ENCODE measurements at regions not wholly inside any gene's neighbourhood (a gene's known extent, or its start where the extent isn't known, plus 50 kb on each side); places are given as distances from the start of the nearest gene placed in this dataset.

DNA sequence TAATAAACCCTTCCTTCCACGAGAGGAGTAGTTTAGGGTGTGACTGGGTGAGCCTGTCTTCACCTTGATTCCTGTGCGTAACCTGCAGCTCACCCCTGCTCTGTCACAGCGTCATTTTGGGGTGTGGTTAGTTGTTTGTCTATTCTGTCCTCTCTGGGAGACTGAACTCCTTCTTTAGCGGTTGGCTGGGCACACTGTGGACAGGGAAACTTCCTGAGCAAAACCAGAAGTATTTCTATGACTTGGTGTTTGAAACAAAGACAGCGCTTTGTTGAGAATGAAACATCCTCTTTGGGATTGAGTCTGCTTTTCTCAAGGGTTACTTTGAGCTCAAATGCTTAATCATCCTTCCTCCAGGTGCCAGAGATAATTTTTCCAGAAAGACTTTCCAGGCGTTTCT is 270.7 kb downstream of the HRH4 start:
- no peak overlapping the region for H3K4me3 Mint-ChIP-seq
- no peaks in the 10 kb centered on the region for H3K36me3 Mint-ChIP-seq
- H3K4me1 Mint-ChIP-seq = peaks cover 8% of the 10 kb centered on the region
- TF ChIP-seq, protein P1, sequence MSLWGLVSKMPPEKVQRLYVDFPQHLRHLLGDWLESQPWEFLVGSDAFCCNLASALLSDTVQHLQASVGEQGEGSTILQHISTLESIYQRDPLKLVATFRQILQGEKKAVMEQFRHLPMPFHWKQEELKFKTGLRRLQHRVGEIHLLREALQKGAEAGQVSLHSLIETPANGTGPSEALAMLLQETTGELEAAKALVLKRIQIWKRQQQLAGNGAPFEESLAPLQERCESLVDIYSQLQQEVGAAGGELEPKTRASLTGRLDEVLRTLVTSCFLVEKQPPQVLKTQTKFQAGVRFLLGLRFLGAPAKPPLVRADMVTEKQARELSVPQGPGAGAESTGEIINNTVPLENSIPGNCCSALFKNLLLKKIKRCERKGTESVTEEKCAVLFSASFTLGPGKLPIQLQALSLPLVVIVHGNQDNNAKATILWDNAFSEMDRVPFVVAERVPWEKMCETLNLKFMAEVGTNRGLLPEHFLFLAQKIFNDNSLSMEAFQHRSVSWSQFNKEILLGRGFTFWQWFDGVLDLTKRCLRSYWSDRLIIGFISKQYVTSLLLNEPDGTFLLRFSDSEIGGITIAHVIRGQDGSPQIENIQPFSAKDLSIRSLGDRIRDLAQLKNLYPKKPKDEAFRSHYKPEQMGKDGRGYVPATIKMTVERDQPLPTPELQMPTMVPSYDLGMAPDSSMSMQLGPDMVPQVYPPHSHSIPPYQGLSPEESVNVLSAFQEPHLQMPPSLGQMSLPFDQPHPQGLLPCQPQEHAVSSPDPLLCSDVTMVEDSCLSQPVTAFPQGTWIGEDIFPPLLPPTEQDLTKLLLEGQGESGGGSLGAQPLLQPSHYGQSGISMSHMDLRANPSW (CRISPR knock-in tag; conservative IDR thresholded peaks at IDR 0.05; ENCODE audit: low read depth) = no peak
- TF ChIP-seq, protein P2, sequence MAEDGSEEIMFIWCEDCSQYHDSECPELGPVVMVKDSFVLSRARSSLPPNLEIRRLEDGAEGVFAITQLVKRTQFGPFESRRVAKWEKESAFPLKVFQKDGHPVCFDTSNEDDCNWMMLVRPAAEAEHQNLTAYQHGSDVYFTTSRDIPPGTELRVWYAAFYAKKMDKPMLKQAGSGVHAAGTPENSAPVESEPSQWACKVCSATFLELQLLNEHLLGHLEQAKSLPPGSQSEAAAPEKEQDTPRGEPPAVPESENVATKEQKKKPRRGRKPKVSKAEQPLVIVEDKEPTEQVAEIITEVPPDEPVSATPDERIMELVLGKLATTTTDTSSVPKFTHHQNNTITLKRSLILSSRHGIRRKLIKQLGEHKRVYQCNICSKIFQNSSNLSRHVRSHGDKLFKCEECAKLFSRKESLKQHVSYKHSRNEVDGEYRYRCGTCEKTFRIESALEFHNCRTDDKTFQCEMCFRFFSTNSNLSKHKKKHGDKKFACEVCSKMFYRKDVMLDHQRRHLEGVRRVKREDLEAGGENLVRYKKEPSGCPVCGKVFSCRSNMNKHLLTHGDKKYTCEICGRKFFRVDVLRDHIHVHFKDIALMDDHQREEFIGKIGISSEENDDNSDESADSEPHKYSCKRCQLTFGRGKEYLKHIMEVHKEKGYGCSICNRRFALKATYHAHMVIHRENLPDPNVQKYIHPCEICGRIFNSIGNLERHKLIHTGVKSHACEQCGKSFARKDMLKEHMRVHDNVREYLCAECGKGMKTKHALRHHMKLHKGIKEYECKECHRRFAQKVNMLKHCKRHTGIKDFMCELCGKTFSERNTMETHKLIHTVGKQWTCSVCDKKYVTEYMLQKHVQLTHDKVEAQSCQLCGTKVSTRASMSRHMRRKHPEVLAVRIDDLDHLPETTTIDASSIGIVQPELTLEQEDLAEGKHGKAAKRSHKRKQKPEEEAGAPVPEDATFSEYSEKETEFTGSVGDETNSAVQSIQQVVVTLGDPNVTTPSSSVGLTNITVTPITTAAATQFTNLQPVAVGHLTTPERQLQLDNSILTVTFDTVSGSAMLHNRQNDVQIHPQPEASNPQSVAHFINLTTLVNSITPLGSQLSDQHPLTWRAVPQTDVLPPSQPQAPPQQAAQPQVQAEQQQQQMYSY (CRISPR knock-in tag; IDR thresholded peaks at IDR 0.05) = no peak
- TF ChIP-seq, protein P3, sequence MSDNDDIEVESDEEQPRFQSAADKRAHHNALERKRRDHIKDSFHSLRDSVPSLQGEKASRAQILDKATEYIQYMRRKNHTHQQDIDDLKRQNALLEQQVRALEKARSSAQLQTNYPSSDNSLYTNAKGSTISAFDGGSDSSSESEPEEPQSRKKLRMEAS (CRISPR knock-in tag; IDR thresholded peaks at IDR 0.05) = no peak
- TF ChIP-seq, protein P4, sequence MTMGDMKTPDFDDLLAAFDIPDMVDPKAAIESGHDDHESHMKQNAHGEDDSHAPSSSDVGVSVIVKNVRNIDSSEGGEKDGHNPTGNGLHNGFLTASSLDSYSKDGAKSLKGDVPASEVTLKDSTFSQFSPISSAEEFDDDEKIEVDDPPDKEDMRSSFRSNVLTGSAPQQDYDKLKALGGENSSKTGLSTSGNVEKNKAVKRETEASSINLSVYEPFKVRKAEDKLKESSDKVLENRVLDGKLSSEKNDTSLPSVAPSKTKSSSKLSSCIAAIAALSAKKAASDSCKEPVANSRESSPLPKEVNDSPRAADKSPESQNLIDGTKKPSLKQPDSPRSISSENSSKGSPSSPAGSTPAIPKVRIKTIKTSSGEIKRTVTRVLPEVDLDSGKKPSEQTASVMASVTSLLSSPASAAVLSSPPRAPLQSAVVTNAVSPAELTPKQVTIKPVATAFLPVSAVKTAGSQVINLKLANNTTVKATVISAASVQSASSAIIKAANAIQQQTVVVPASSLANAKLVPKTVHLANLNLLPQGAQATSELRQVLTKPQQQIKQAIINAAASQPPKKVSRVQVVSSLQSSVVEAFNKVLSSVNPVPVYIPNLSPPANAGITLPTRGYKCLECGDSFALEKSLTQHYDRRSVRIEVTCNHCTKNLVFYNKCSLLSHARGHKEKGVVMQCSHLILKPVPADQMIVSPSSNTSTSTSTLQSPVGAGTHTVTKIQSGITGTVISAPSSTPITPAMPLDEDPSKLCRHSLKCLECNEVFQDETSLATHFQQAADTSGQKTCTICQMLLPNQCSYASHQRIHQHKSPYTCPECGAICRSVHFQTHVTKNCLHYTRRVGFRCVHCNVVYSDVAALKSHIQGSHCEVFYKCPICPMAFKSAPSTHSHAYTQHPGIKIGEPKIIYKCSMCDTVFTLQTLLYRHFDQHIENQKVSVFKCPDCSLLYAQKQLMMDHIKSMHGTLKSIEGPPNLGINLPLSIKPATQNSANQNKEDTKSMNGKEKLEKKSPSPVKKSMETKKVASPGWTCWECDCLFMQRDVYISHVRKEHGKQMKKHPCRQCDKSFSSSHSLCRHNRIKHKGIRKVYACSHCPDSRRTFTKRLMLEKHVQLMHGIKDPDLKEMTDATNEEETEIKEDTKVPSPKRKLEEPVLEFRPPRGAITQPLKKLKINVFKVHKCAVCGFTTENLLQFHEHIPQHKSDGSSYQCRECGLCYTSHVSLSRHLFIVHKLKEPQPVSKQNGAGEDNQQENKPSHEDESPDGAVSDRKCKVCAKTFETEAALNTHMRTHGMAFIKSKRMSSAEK (CRISPR knock-in tag; IDR thresholded peaks at IDR 0.05; ENCODE audit: borderline replicate concordance) = no peak
- TF ChIP-seq CBFB (CRISPR knock-in tag; IDR thresholded peaks at IDR 0.05; ENCODE audit: low read depth) (no peak), ZNF416 (CRISPR knock-in tag; IDR thresholded peaks at IDR 0.05) (no peak), ATF1 (CRISPR knock-in tag; IDR thresholded peaks at IDR 0.05) (no peak), RORB (CRISPR knock-in tag; IDR thresholded peaks at IDR 0.05) (no peak)
- TF ChIP-seq, protein P5, sequence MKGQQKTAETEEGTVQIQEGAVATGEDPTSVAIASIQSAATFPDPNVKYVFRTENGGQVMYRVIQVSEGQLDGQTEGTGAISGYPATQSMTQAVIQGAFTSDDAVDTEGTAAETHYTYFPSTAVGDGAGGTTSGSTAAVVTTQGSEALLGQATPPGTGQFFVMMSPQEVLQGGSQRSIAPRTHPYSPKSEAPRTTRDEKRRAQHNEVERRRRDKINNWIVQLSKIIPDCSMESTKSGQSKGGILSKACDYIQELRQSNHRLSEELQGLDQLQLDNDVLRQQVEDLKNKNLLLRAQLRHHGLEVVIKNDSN (CRISPR knock-in tag; IDR thresholded peaks at IDR 0.05) = no peak
- TF ChIP-seq, protein P6, sequence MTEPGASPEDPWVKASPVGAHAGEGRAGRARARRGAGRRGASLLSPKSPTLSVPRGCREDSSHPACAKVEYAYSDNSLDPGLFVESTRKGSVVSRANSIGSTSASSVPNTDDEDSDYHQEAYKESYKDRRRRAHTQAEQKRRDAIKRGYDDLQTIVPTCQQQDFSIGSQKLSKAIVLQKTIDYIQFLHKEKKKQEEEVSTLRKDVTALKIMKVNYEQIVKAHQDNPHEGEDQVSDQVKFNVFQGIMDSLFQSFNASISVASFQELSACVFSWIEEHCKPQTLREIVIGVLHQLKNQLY (CRISPR knock-in tag; IDR thresholded peaks at IDR 0.05) = no peak
- TF ChIP-seq, protein P7, sequence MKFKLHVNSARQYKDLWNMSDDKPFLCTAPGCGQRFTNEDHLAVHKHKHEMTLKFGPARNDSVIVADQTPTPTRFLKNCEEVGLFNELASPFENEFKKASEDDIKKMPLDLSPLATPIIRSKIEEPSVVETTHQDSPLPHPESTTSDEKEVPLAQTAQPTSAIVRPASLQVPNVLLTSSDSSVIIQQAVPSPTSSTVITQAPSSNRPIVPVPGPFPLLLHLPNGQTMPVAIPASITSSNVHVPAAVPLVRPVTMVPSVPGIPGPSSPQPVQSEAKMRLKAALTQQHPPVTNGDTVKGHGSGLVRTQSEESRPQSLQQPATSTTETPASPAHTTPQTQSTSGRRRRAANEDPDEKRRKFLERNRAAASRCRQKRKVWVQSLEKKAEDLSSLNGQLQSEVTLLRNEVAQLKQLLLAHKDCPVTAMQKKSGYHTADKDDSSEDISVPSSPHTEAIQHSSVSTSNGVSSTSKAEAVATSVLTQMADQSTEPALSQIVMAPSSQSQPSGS (CRISPR knock-in tag; IDR thresholded peaks at IDR 0.05; ENCODE audit: borderline replicate concordance, low read depth) = no peak
- TF ChIP-seq, protein P8, sequence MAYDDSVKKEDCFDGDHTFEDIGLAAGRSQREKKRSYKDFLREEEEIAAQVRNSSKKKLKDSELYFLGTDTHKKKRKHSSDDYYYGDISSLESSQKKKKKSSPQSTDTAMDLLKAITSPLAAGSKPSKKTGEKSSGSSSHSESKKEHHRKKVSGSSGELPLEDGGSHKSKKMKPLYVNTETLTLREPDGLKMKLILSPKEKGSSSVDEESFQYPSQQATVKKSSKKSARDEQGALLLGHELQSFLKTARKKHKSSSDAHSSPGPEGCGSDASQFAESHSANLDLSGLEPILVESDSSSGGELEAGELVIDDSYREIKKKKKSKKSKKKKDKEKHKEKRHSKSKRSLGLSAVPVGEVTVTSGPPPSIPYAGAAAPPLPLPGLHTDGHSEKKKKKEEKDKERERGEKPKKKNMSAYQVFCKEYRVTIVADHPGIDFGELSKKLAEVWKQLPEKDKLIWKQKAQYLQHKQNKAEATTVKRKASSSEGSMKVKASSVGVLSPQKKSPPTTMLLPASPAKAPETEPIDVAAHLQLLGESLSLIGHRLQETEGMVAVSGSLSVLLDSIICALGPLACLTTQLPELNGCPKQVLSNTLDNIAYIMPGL (CRISPR knock-in tag; IDR thresholded peaks at IDR 0.05) = no peak
- ChIA-PET CTCF (interaction anchor here (2.2 kb wide), 1 partner anchor 187 kb away, joined by 12 read pairs; no protein-coding TSS in a partner anchor), POLR2A (no interaction called here)
- ATAC-seq (no peak), DNase-seq (ENCODE audit: low spot score) (no peak)
- H3K27ac Mint-ChIP-seq = no peak overlapping the region
- H3K9me3 Mint-ChIP-seq = no peaks in the 10 kb centered on the region
- H3K27me3 Mint-ChIP-seq (ENCODE audit: low read depth) = no peaks in the 10 kb centered on the region; the same call in 1 of the 2 replicates

All from WTC11 (cell line).